Breast epithelium (tissue), 4 donors: ENCODE measurements at regions not wholly inside any gene's neighbourhood (a gene's known extent, or its start where the extent isn't known, plus 50 kb on each side); places are given as distances from the start of the nearest gene placed in this dataset.

ENCODE experiments used
- DNase-seq, 2 donors: peaks; one replicate each; pipeline ENCODE4 v3.0.0-alpha.2; 2019; ENCODE audit warnings: low spot score in 2 of 2
- H3K27ac ChIP-seq, 2 donors: fragments of 200-600 bp; sonication (generic) in 1 of 2; one replicate each; pipeline ENCODE4 v1.5.1; 2016 to 2019; ENCODE audit warnings: mild to moderate bottlenecking in 1 of 2
- H3K27me3 ChIP-seq, 2 donors: fragments of 200-600 bp; sonication (generic) in 1 of 2; one replicate each; pipeline versions ENCODE4 v1.5.1 to v1.6.0; 2017 to 2019; ENCODE audit warnings: control low read depth in 1 of 2, mild to moderate bottlenecking in 1 of 2
- H3K36me3 ChIP-seq: fragments of 200-600 bp; one replicate; pipeline ENCODE4 v1.5.1; 2019
- H3K4me1 ChIP-seq, 2 donors: fragments of 200-600 bp; sonication (generic); one replicate each; pipeline ENCODE4 v1.5.1; 2016 to 2019; ENCODE audit warnings: control low read depth in 1 of 2
- H3K4me3 ChIP-seq, 3 donors: fragments of 200-600 bp; sonication (generic); 1 replicate in 2 of 3; 2 replicates in 1 of 3; pipeline ENCODE4 v1.5.1; 2016 to 2019; ENCODE audit warnings: mild to moderate bottlenecking in 3 of 3, moderate library complexity in 2 of 3
- H3K9me3 ChIP-seq, 2 donors: fragments of 200-600 bp; sonication (generic) in 1 of 2; one replicate each; pipeline ENCODE4 v1.5.1; 2016 to 2019; ENCODE audit warnings: control low read depth in 1 of 2
- POLR2A ChIP-seq: fragments of 450-650 bp; IDR thresholded peaks from one replicate; pipeline ENCODE4 v1.6.1; 2016; ENCODE audit warnings: antibody characterized with exemption, mild to moderate bottlenecking, moderate library complexity
- POLR2AphosphoS5 ChIP-seq, 3 donors: sonication (generic); formaldehyde crosslinking; IDR thresholded peaks; one replicate each; pipeline ENCODE4 v1.6.1; 2017; ENCODE audit warnings: antibody characterized with exemption in 3 of 3
- intact Hi-C: fragments of 100-400 bp; cut with DNase I; formaldehyde crosslinking; loops from one replicate; pipeline ENCODE4 v1.15.1; 2023; ENCODE audit warnings: low total_unique reads
- TF ChIP-seq, protein P1 (sequence below), 3 donors: fragments of 450-650 bp; IDR thresholded peaks; one replicate each; pipeline ENCODE4 v1.5.1; 2016 to 2017; ENCODE audit warnings: antibody characterized with exemption in 3 of 3, mild to moderate bottlenecking in 3 of 3, moderate library complexity in 3 of 3

DNA sequence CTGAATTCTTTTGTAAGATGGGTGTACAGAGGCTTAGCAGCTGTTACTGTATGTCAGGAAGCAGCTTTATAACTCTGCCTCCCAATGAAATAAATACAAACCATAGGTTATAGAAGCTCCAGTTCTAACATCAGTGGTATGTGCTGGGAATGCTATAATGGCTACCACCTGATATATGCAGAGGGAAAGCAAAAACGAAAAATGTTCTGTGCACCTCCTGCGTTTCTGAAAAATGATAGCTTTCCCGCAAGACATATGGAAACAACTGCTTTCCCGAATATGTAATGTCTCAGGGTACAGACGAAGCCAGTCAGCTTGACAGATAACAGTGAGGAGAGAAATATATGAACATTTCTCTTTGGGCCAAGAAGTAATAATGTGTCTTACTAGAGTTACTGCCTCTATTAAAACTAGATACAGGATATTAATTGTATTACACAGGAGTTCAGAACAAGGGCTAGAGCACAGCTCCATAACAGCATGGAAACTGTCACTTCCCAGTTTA lies 517.0 kb upstream of the NRSN1 start:
- TF ChIP-seq, protein P1, sequence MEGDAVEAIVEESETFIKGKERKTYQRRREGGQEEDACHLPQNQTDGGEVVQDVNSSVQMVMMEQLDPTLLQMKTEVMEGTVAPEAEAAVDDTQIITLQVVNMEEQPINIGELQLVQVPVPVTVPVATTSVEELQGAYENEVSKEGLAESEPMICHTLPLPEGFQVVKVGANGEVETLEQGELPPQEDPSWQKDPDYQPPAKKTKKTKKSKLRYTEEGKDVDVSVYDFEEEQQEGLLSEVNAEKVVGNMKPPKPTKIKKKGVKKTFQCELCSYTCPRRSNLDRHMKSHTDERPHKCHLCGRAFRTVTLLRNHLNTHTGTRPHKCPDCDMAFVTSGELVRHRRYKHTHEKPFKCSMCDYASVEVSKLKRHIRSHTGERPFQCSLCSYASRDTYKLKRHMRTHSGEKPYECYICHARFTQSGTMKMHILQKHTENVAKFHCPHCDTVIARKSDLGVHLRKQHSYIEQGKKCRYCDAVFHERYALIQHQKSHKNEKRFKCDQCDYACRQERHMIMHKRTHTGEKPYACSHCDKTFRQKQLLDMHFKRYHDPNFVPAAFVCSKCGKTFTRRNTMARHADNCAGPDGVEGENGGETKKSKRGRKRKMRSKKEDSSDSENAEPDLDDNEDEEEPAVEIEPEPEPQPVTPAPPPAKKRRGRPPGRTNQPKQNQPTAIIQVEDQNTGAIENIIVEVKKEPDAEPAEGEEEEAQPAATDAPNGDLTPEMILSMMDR (IDR thresholded peaks at IDR 0.05), result no peak
- no peak for TF ChIP-seq POLR2A
- TF ChIP-seq POLR2AphosphoS5 (IDR thresholded peaks at IDR 0.05), result no peak
- Histone ChIP-seq H3K36me3 (no peaks in the 10 kb centered on the region), H3K4me1 (no peaks in the 10 kb centered on the region), H3K4me3 (no peak overlapping the region), H3K27me3 (no peaks in the 10 kb centered on the region), H3K27ac (no peak overlapping the region), H3K9me3 (peaks cover 3 to 14% of the 10 kb centered on the region in 2 donors)
- no peak for DNase-seq
- intact Hi-C loops, result loop anchor here (5.0 kb wide), 1 partner anchor 348 kb away; no protein-coding TSS in a partner anchor

DNA sequence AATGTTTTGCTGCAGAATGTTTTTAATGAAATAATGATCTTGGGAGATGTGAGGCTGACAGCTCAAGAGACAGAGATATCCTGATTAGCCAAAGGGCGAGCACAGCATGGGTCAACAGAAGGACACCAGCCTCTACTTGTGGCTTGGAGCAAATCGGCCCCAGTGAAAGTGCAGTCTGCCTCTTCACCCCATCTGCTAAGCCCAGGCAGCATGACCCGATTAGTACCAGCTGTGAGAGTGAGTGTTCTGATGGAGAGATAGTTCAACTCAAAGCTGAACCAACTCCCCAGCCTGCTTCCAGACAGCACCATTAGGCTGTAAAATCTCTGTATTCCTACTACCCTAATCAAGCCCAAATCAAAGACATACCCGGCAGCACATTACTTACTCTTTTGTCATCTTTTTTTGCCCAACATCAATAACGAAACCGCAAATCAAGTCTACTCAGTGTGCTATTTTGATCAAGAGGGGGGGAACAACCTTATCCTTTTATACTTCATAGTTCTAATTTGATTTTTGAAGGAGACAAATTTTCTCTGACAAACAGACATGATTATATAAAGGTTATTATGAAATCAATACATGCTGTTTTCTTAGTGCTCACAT lies 514.1 kb upstream of the NRSN1 start:
- DNase-seq, result no peak
- TF ChIP-seq, protein P1 (IDR thresholded peaks at IDR 0.05), result no peak
- TF ChIP-seq POLR2AphosphoS5 (IDR thresholded peaks at IDR 0.05) (no peak), POLR2A (no peak)
- Histone ChIP-seq H3K4me1 (no peaks in the 10 kb centered on the region), H3K27me3 (no peaks in the 10 kb centered on the region), H3K27ac (no peak overlapping the region), H3K9me3 (no peaks in the 10 kb centered on the region), H3K36me3 (no peaks in the 10 kb centered on the region), H3K4me3 (no peak overlapping the region)
- intact Hi-C loops, result no loop called here

DNA sequence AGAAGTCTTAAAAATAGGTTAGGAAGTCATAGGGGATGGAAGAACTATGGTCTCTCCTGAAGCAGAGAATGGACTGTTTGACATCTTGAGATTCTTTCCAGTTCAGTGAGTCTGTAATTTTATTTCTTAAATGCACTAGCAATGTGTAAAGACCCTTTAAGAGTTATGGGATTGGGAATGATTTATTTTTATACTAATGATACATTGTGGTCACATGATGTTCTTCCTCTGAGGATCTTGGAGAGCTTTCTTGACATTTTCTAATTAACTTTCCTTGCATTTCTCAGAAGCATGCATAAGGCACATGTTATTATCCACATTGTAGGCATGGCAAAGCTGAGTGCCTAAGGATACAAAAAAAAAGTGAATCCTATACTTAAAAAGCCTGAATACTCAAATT lies 507.6 kb upstream of the NRSN1 start:
- TF ChIP-seq POLR2AphosphoS5 (IDR thresholded peaks at IDR 0.05) (no peak), POLR2A (no peak)
- TF ChIP-seq, protein P1 (IDR thresholded peaks at IDR 0.05), result no peak
- no peak overlapping the region for H3K4me3 ChIP-seq
- no peaks in the 10 kb centered on the region for H3K9me3 ChIP-seq
- intact Hi-C loops, result no loop called here
- no peaks in the 10 kb centered on the region for H3K4me1 ChIP-seq
- no peaks in the 10 kb centered on the region for H3K27me3 ChIP-seq
- H3K27ac ChIP-seq, result no peak overlapping the region
- no peaks in the 10 kb centered on the region for H3K36me3 ChIP-seq
- no peak for DNase-seq

DNA sequence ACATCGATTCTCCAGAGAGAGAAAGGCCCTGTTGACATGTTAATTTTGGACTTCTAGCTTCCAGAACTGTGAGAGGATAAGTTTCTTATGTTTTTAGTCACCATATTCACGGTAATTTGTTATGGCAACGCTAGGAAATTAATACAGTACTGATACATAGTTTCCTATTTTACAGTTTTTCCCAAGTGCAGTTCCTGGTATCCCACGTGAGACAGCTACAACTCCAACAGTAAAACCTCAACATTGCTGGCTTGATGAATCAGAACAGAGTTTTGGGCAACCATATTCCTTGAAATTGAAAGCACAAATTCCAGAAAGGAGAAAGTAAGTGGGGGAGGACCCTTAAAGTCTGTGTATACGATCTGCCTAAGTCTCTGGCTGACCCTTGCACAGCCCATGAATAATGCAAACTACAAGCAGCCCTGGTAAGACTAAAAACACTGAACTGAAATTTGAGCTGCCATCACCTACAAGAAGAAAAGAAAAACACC lies 505.1 kb upstream of the NRSN1 start:
- no peaks in the 10 kb centered on the region for H3K9me3 ChIP-seq
- H3K4me3 ChIP-seq, result no peak overlapping the region
- intact Hi-C loops, result no loop called here
- H3K27me3 ChIP-seq, result no peaks in the 10 kb centered on the region
- TF ChIP-seq POLR2A (no peak), POLR2AphosphoS5 (IDR thresholded peaks at IDR 0.05) (no peak)
- TF ChIP-seq, protein P1 (IDR thresholded peaks at IDR 0.05), result no peak
- H3K36me3 ChIP-seq, result no peaks in the 10 kb centered on the region
- no peaks in the 10 kb centered on the region for H3K4me1 ChIP-seq
- H3K27ac ChIP-seq, result no peak overlapping the region
- no peak for DNase-seq

DNA sequence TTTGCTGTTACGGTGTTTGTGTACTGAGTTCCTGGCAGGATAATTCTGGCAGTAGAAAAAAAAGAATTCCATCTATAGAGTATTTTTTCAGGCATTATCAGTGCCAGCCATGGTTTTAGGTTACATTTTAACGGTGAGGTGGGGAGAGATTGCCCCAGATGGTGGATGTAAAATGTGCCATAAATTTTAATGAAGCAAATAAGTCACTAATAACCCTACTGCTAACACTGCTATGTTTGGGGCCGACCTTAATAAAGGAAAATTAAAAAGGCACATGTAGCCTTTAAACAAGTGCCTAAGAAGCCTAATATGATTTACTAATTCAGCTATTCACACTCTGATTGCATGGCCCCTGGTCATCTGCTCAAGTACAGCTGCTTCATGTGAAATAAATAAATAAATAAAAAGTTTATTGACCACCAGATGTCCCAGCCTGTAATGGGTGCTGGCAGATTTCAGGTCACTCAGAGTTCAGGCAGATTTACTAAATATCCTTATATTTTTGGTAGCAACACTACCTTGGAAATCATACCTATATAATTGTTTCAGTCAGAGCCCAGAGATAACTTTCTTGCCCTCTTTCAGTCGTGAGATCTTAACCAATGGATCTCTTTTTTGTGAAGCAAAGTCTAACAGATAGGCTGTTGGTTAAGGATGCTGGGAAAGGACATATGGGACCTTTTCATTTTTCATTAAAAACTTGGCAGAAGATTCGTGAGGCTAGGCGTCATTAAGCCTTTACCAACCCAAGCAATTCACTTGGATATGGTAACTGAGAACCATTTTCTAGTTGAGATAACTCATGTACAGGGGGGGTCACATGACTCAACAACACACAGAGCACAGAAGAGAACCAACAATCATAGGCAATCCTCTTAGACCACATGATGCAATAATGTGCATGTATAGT lies 495.0 kb upstream of the NRSN1 start:
- intact Hi-C loops, result no loop called here
- no peaks in the 10 kb centered on the region for H3K36me3 ChIP-seq
- H3K27ac ChIP-seq, result no peak overlapping the region
- no peak for DNase-seq
- TF ChIP-seq, protein P1 (IDR thresholded peaks at IDR 0.05), result no peak
- TF ChIP-seq POLR2A (no peak), POLR2AphosphoS5 (IDR thresholded peaks at IDR 0.05) (no peak)
- H3K9me3 ChIP-seq, result no peaks in the 10 kb centered on the region
- no peak overlapping the region for H3K4me3 ChIP-seq
- no peaks in the 10 kb centered on the region for H3K4me1 ChIP-seq
- no peaks in the 10 kb centered on the region for H3K27me3 ChIP-seq
